GM23248 (cell line): ENCODE measurements at regions not wholly inside any gene's neighbourhood (a gene's known extent, or its start where the extent isn't known, plus 50 kb on each side); places are given as distances from the start of the nearest gene placed in this dataset.

Source experiments
- EZH2 ChIP-seq: fragments of 200-600 bp; sonication (generic); IDR thresholded peaks from 2 replicates; pipeline ENCODE4 v1.6.1; 2018; ENCODE audit warnings: antibody characterized with exemption, mild to moderate bottlenecking; ENCODE audit not compliant: insufficient read depth, poor library complexity, severe bottlenecking
- EZH2phosphoT487 ChIP-seq: fragments of 200-600 bp; sonication (generic); IDR thresholded peaks from 2 replicates; pipeline ENCODE4 v1.6.1; 2018; ENCODE audit warnings: antibody characterized with exemption, moderate library complexity, mild to moderate bottlenecking, low read depth; ENCODE audit not compliant: insufficient read depth

- TF ChIP-seq EZH2phosphoT487: no peak
- no peak for TF ChIP-seq EZH2
Observed at GRCh38 chr4:8761167-8761823, 110.3 kb downstream of the HMX1 start.
